Small intestine (tissue), 7 donors: ENCODE measurements at regions not wholly inside any gene's neighbourhood (a gene's known extent, or its start where the extent isn't known, plus 50 kb on each side); places are given as distances from the start of the nearest gene placed in this dataset.

ENCODE experiments used
- DNase-seq, 2 donors: peaks; one replicate each; pipeline versions ENCODE4 v3.0.0 to v3.0.0-alpha.2; 2013
- FAIRE-seq: peaks from 2 replicates; lab custom pipeline; 2012; peaks lifted over from hg19 to GRCh38; lab: Jason Lieb, UNC
- H3K27ac ChIP-seq, 3 donors: one replicate each; pipeline ENCODE4 v1.5.1; 2013; ENCODE audit warnings: low read length in 2 of 3, mild to moderate bottlenecking in 2 of 3, control low read depth in 1 of 3, inconsistent platforms in 1 of 3, low read depth in 1 of 3, moderate library complexity in 1 of 3
- H3K27me3 ChIP-seq, 3 donors: one replicate each; pipeline ENCODE4 v1.6.1; 2013; ENCODE audit warnings: low read length in 3 of 3, inconsistent platforms in 1 of 3; ENCODE audit not compliant: control insufficient read depth in 3 of 3, insufficient read depth in 3 of 3
- H3K36me3 ChIP-seq, 3 donors: one replicate each; pipeline ENCODE4 v1.6.1; 2013; ENCODE audit warnings: low read length in 3 of 3, inconsistent platforms in 1 of 3, low read depth in 1 of 3, mild to moderate bottlenecking in 1 of 3, moderate library complexity in 1 of 3; ENCODE audit not compliant: control insufficient read depth in 3 of 3, insufficient read depth in 2 of 3
- H3K4me1 ChIP-seq, 3 donors: one replicate each; pipeline ENCODE4 v1.6.1; 2013; ENCODE audit warnings: low read length in 2 of 3, inconsistent platforms in 1 of 3, low read depth in 1 of 3, mild to moderate bottlenecking in 1 of 3, moderate library complexity in 1 of 3; ENCODE audit not compliant: control insufficient read depth in 3 of 3, insufficient read depth in 2 of 3
- H3K4me3 ChIP-seq, 3 donors: one replicate each; pipeline ENCODE4 v1.5.1; 2013; ENCODE audit warnings: low read length in 3 of 3, control low read depth in 1 of 3, inconsistent platforms in 1 of 3, low read depth in 1 of 3, mild to moderate bottlenecking in 1 of 3, moderate library complexity in 1 of 3
- H3K9me3 ChIP-seq, 2 donors: one replicate each; pipeline ENCODE4 v1.6.1; 2013; ENCODE audit warnings: low read depth in 1 of 2, low read length in 1 of 2; ENCODE audit not compliant: control insufficient read depth in 2 of 2, insufficient read depth in 1 of 2
- WGBS, 3 donors: extraction: QIAGEN DNeasy Blood & Tissue Kit; methylation state at CpG; one replicate each; pipeline ENCODE4 v1.1.7; 2013; 5-methylcytosine and 5-hydroxymethylcytosine counted together
- donor health status: healthy with polysubstance abuse.
- donor health status: control.
- donor health status: control.
- donor health status: Bipolar disorder and iron deficiency.
- donor health status: healthy.

DNA sequence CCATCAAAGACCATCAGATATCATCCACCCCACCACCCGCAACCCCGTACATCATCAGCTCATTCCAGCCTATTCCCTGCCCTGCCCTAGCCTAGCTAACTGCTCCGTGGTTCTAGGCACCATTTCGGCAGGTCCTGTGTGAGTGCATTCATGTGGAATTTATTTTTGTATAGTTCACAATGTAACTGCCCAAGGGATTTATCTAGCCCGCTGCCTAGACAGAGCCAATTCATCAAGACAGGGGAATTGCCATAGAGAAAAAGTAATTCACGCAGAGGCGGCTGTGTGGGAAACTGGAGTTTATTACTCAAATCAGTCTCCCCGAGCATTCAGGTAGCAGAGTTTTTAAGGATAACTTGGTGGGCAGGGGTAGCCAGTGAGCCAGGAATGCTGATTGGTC lies 109.2 kb upstream of the UBL3 start:
- no peak overlapping the region for H3K27ac ChIP-seq
- no peaks in the 10 kb centered on the region for H3K4me1 ChIP-seq
- H3K9me3 ChIP-seq: no peaks in the 10 kb centered on the region
- WGBS, 3 donors: 94 to 95% (median 95%) methylated on average over 8 of the region's 8 CpGs
- FAIRE-seq (no peak), DNase-seq (no peak)
- no peaks in the 10 kb centered on the region for H3K36me3 ChIP-seq
- no peak overlapping the region for H3K4me3 ChIP-seq
- peaks cover 0 to 2% (median 0%) of the 10 kb centered on the region in 3 donors for H3K27me3 ChIP-seq

DNA sequence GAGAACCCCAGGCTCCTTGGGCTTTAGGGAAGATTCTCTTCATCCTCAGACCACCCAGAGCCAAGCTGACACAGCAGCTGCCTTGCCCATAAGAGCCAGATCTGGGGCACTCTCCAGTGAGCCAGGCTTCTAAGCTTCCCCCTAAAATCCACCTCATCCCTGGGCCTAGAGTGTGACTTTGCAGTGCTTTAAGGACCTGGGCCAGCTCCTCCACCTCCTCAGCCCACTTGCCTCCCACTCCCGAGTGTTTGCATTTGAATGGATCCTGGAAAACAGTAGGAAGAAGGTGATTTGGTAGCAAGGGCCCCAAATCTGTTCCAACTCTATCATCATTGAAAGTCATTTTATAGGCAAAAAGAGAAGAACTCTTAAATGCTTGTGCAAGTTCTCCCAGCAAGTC lies 108.7 kb upstream of the UBL3 start:
- FAIRE-seq: no peak
- no peaks in the 10 kb centered on the region for H3K4me1 ChIP-seq
- 84 to 93% (median 86%) methylated on average over 1 of the region's 1 CpG for WGBS, 3 donors

DNA sequence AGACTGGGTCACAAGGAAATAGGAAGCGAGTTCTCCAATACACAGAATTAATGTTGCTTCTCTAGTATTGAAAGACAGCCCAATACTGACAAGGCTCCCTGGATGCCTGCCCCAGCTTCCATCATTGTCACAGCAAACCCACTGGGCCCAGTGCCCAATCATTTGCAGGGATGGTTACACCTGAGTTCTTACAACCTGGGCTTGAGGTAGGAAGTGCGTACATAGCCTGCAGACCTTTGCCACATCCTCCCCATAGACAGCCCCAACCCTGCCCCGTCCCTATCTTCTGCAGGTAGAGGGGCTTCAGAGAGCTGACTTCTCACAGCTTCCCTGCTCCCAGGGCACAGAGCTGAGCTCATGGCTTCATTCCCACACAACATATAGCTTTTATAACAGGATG lies 108.1 kb upstream of the UBL3 start:
- FAIRE-seq (no peak), DNase-seq (peak in 1 of 2 donors; percentile 42)
- Histone ChIP-seq H3K4me3 (no peak overlapping the region), H3K27me3 (peaks cover 0 to 2% (median 0%) of the 10 kb centered on the region in 3 donors), H3K27ac (no peak overlapping the region), H3K36me3 (no peaks in the 10 kb centered on the region), H3K4me1 (no peaks in the 10 kb centered on the region), H3K9me3 (no peaks in the 10 kb centered on the region)
- WGBS, 3 donors: 81 to 85% (median 84%) methylated on average over 3 of the region's 3 CpGs

More for the DNA sequence above, 108.7 kb upstream of the UBL3 start:
- H3K27ac ChIP-seq: no peak overlapping the region
- no peaks in the 10 kb centered on the region for H3K36me3 ChIP-seq
- H3K27me3 ChIP-seq: peaks cover 0 to 2% (median 0%) of the 10 kb centered on the region in 3 donors
- H3K4me3 ChIP-seq: no peak overlapping the region
- no peaks in the 10 kb centered on the region for H3K9me3 ChIP-seq
- no peak for DNase-seq

DNA sequence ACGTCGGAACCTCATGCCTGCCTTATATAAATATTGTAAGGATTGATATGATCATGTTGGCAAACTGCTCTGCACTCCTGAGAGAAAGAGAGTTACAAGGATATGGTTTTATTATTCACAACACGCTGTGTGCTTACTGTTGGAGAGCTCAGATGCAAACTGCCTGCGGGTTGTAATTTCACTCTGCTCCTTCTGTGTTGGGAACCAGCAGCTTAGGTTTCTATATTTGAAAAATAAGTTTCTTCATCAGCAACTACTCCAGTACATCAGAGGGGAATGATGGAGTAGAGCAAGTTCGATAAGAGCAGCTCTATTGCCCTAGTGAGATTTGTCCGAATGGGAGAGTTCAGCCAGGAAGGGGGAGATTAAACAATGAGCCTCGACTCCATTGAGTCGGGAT lies 106.9 kb upstream of the UBL3 start:
- H3K9me3 ChIP-seq: no peaks in the 10 kb centered on the region
- 47 to 68% (median 65%) methylated on average over 8 of the region's 8 CpGs for WGBS, 3 donors
- FAIRE-seq: no peak
- H3K36me3 ChIP-seq: no peaks in the 10 kb centered on the region
- no peak overlapping the region for H3K4me3 ChIP-seq
- DNase-seq: no peak
- no peaks in the 10 kb centered on the region for H3K4me1 ChIP-seq
- peaks cover 0 to 2% (median 0%) of the 10 kb centered on the region in 3 donors for H3K27me3 ChIP-seq
- H3K27ac ChIP-seq: no peak overlapping the region

DNA sequence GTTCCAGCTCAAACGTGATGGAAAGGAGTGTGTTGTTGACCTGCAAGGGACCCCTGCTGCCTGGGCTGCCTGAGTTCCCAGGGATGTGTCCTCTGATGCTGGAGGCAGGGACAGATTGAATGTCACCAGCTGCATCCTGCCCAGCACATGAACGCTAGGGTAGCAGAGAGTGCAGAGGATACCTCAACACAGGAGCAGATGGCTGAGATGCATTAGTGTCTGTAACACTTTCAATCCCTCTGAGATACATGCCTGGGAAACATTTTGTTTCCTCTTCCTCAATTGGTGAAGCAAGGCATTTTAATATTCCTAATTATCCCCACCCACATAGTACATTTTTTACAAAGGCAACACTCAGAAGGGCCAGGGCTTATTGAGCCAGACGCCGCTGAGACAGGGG lies 106.4 kb upstream of the UBL3 start:
- Histone ChIP-seq H3K4me3 (no peak overlapping the region), H3K27me3 (peaks cover 0 to 2% (median 0%) of the 10 kb centered on the region in 3 donors), H3K27ac (no peak overlapping the region), H3K36me3 (no peaks in the 10 kb centered on the region), H3K9me3 (no peaks in the 10 kb centered on the region), H3K4me1 (no peaks in the 10 kb centered on the region)
- FAIRE-seq (no peak), DNase-seq (no peak)
- 37 to 56% (median 42%) methylated on average over 4 of the region's 4 CpGs for WGBS, 3 donors

DNA sequence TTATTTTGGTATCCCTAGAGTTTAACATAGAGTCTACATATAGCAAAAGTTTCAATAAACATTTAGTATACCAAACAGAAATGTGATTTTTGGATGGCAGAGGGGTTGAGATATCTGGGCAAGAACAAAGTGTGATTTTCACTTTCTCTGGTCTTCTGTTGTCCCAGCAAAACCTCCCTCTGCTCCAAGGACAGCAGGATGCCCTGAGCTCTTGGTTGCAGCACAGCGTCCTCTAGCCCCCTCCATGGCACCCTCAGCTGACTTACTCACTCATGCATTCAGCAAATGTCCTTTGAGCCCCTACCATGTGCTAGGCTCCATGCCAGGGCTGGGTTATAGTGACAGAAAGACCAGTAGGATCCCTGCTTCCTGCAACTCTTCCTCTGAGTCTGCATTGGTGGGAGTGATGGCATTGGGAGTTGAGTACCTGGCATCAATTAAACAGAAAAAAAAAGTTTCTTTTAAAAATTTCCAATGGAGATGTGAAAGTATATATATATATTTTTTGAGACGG lies 104.8 kb upstream of the UBL3 start:
- no peak for FAIRE-seq
- no peak for DNase-seq
- no peaks in the 10 kb centered on the region for H3K4me1 ChIP-seq
- H3K27me3 ChIP-seq: peaks cover 0 to 2% (median 0%) of the 10 kb centered on the region in 3 donors
- H3K9me3 ChIP-seq: no peaks in the 10 kb centered on the region
- H3K4me3 ChIP-seq: no peak overlapping the region
- 70 to 95% (median 88%) methylated on average over 2 of the region's 2 CpGs for WGBS, 3 donors
- H3K27ac ChIP-seq: no peak overlapping the region
- H3K36me3 ChIP-seq: no peaks in the 10 kb centered on the region

DNA sequence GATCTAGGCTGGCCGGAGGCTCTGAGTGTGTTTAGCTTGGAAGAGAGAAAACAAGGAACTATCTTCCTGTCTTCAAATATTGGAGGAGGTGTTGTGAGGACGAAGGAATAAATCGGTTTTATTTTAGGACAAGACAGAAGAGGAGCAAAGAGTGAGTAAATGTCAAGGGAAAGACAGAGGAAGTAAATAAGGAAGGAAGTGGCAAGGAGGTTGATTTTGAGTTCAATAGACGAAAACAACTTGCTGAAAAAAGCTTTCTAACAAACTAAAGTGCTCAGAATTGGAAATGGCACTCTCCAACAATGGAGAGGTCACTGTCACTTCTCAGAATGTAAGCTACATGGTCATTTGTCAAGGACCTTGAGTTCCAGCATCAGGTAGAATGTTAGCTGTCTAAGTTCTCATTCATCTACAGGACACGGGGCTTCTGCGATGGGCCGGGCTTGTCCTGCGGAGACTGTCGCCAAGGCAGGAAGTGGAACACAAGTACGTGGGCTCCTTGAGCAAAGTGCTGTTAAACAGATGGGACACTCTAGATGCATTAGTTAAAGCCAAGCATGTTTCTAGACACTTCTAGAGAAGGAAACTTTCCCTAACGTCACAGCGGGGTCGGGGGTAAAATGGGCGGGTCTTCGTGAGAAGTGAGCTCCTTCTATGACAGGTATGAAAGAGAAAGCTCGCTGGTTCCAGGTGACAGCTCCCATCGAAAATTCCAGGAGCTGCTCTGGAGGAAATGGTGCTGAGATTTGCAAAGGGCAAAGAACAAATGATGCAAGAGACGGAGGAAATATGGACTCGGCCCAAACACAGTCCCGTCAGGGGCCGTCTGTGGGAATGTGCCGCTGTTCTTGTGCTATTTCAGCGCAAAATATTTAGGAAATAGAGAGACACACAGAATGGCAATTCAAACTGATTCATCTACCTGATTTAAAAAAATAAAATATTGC lies 103.9 kb upstream of the UBL3 start:
- FAIRE-seq (no peak), DNase-seq (peak; percentile 68 to 87)
- WGBS, 3 donors: 27 to 47% (median 32%) methylated on average over 22 to 23 of the region's 23 CpGs
- no peaks in the 10 kb centered on the region for H3K36me3 ChIP-seq
- H3K27me3 ChIP-seq: peaks cover 0 to 2% (median 0%) of the 10 kb centered on the region in 3 donors
- H3K9me3 ChIP-seq: no peaks in the 10 kb centered on the region
- no peaks in the 10 kb centered on the region for H3K4me1 ChIP-seq
- peak overlapping the region in 2 of 3 donors; percentile 47 to 74 for H3K27ac ChIP-seq
- peak overlapping the region in 1 of 3 donors; percentile 23 for H3K4me3 ChIP-seq

DNA sequence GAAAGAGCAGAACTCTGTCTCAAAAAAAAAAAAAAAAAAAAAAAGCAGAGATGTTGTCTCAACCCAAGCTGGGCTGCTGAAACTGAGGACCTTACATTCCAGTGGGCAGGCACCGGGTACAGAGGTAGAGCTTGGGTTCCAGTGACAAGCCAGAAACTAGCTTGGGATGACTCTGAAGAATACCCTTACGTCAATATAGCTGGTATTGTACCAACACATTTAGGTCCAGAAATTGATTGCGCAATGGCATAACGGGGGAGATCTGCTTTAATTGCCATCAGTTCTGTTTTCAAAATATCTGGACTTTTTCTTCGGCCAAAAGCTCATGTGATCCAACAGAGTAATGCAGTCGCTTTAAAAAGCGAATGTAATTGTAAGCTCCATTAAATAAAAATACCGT lies 103.1 kb upstream of the UBL3 start:
- H3K36me3 ChIP-seq: no peaks in the 10 kb centered on the region
- no peak overlapping the region for H3K27ac ChIP-seq
- H3K27me3 ChIP-seq: peaks cover 0 to 2% (median 0%) of the 10 kb centered on the region in 3 donors
- H3K9me3 ChIP-seq: no peaks in the 10 kb centered on the region
- no peaks in the 10 kb centered on the region for H3K4me1 ChIP-seq
- FAIRE-seq (no peak), DNase-seq (no peak)
- H3K4me3 ChIP-seq: no peak overlapping the region
- 82 to 84% (median 82%) methylated on average over 8 of the region's 8 CpGs for WGBS, 3 donors
